GM12864 (cell line): ENCODE measurements at regions not wholly inside any gene's neighbourhood (a gene's known extent, or its start where the extent isn't known, plus 50 kb on each side); places are given as distances from the start of the nearest gene placed in this dataset.

ENCODE experiments used
- DNase-seq: peaks from one replicate; pipeline ENCODE4 v3.0.0-alpha.2; 2011; ENCODE audit warnings: low read depth
- H3K4me3 ChIP-seq: 2 replicates; pipeline ENCODE4 v1.5.1; 2011; ENCODE audit warnings: mild to moderate bottlenecking, low read depth, low read length, control low read depth
- CTCF ChIP-seq: IDR thresholded peaks from 2 replicates; pipeline ENCODE4 v1.5.1; 2011; ENCODE audit warnings: low read depth, mild to moderate bottlenecking, moderate library complexity, low read length, control low read depth, inconsistent platforms; ENCODE audit errors: missing control alignments

- TF ChIP-seq CTCF, result no peak
- H3K4me3 ChIP-seq, result no peak overlapping the region
Measured at GRCh38 chr1:162992945-162993344, 76.2 kb upstream of the RGS4 start.

GRCh38 chr1:162991444-162991843, 77.7 kb upstream of the RGS4 start:
- TF ChIP-seq CTCF, result no peak

More at GRCh38 chr1:162992945-162993344, 76.2 kb upstream of the RGS4 start:
- DNase-seq, result no peak

GRCh38 chr1:162990665-162991064, 78.5 kb upstream of the RGS4 start:
- no peak for TF ChIP-seq CTCF
- H3K4me3 ChIP-seq, result no peak overlapping the region
- no peak for DNase-seq

More at GRCh38 chr1:162991444-162991843, 77.7 kb upstream of the RGS4 start:
- DNase-seq, result no peak
- H3K4me3 ChIP-seq, result no peak overlapping the region

- no peak overlapping the region for H3K4me3 ChIP-seq
- no peak for DNase-seq
Measured at GRCh38 chr1:162988869-162989268, 80.3 kb upstream of the RGS4 start.

GRCh38 chr1:162987866-162988265, 81.3 kb upstream of the RGS4 start:
- DNase-seq, result no peak
- no peak overlapping the region for H3K4me3 ChIP-seq
- no peak for TF ChIP-seq CTCF

More at GRCh38 chr1:162988869-162989268, 80.3 kb upstream of the RGS4 start:
- TF ChIP-seq CTCF, result peak; percentile 17

GRCh38 chr1:162985816-162986435, 83.2 kb upstream of the RGS4 start:
- TF ChIP-seq CTCF, result no peak
- DNase-seq, result no peak
- H3K4me3 ChIP-seq, result no peak overlapping the region

GRCh38 chr1:162984699-162985098, 84.5 kb upstream of the RGS4 start:
- TF ChIP-seq CTCF, result no peak
- DNase-seq, result no peak
- H3K4me3 ChIP-seq, result no peak overlapping the region
